SK-N-SH (cell line): ENCODE measurements at regions not wholly inside any gene's neighbourhood (a gene's known extent, or its start where the extent isn't known, plus 50 kb on each side); places are given as distances from the start of the nearest gene placed in this dataset.

Experiments used
- CTCF ChIA-PET: fragments of 300-600, 350-600 bp; formaldehyde crosslinking; extraction: SDS; loops from one replicate; lab custom pipeline; 2021; lab: Yijun Ruan, JAX
- POLR2A ChIA-PET: fragments of 350-600 bp; sonication (Branson Sonifier 250); formaldehyde crosslinking; extraction: SDS; loops from one replicate; lab custom pipeline; 2020; ENCODE audit warnings: antibody characterized with exemption, inconsistent platforms; lab: Yijun Ruan, JAX
- DNase-seq: peaks from one replicate; pipeline ENCODE4 v3.0.0; 2012
- H2AFZ ChIP-seq: fragments of 200-600 bp; sonication (generic); 2 replicates; pipeline ENCODE4 v1.8.1; 2016; ENCODE audit warnings: antibody characterized with exemption, mild to moderate bottlenecking, low read depth
- H3F3A ChIP-seq: fragments of 200-600 bp; sonication (generic); replicated peaks from 2 replicates; pipeline ENCODE3; 2016; ENCODE audit warnings: antibody characterized with exemption, mild to moderate bottlenecking; ENCODE audit not compliant: insufficient read depth
- H3K27ac ChIP-seq, 2 experiments: fragments of 200-500 bp in 1 of 2; fragments of 200-600 bp in 1 of 2; sonication (Bioruptor generic) in 1 of 2; sonication (generic), shearing (Covaris generic) in 1 of 2; 2 replicates each; pipeline versions ENCODE4 v1.5.1 to v1.6.1; 2014 to 2016; ENCODE audit warnings: low read depth in 2 of 2, inconsistent platforms in 1 of 2, low read length in 1 of 2, mild to moderate bottlenecking in 1 of 2, mixed read lengths in 1 of 2
- H3K27me3 ChIP-seq: fragments of 200-600 bp; sonication (generic), shearing (Covaris generic); 2 replicates; pipeline ENCODE4 v1.6.1; 2016; ENCODE audit warnings: mixed run types; ENCODE audit not compliant: insufficient read depth
- H3K36me3 ChIP-seq, 2 experiments: fragments of 200-500 bp in 1 of 2; fragments of 200-600 bp in 1 of 2; sonication (Bioruptor generic) in 1 of 2; sonication (generic) in 1 of 2; replicated peaks in 1 of 2; 2 replicates each; pipeline versions ENCODE3 to v1.5.1; 2014 to 2016; ENCODE audit warnings: low read length in 1 of 2, mild to moderate bottlenecking in 1 of 2; ENCODE audit not compliant: insufficient read depth in 2 of 2, control insufficient read depth in 1 of 2
- H3K4me1 ChIP-seq, 2 experiments: fragments of 200-500 bp in 1 of 2; fragments of 200-600 bp in 1 of 2; sonication (Bioruptor generic) in 1 of 2; sonication (generic), shearing (Covaris generic) in 1 of 2; 2 replicates each; pipeline versions ENCODE4 v1.5.1 to v1.6.1; 2014 to 2016; ENCODE audit warnings: low read depth in 1 of 2, low read length in 1 of 2, mixed run types in 1 of 2; ENCODE audit not compliant: insufficient read depth in 2 of 2, control insufficient read depth in 1 of 2
- H3K4me2 ChIP-seq: fragments of 200-600 bp; sonication (generic), shearing (Covaris generic); 2 replicates; pipeline ENCODE4 v1.6.1; 2017; ENCODE audit warnings: mixed run types
- H3K4me3 ChIP-seq, 2 experiments: fragments of 200-500 bp in 1 of 2; fragments of 200-600 bp in 1 of 2; sonication (Bioruptor generic) in 1 of 2; sonication (generic), shearing (Covaris generic) in 1 of 2; 2 replicates each; pipeline versions ENCODE4 v1.5.1 to v1.8.1; 2014 to 2016; ENCODE audit warnings: low read depth in 2 of 2, inconsistent platforms in 1 of 2, low read length in 1 of 2, mild to moderate bottlenecking in 1 of 2, mixed read lengths in 1 of 2, moderate library complexity in 1 of 2
- H3K79me2 ChIP-seq: fragments of 200-600 bp; sonication (generic); 2 replicates; pipeline ENCODE4 v1.8.1; 2017; ENCODE audit warnings: mild to moderate bottlenecking; ENCODE audit not compliant: insufficient read depth
- H3K9ac ChIP-seq: fragments of 200-600 bp; sonication (generic); 2 replicates; pipeline ENCODE4 v1.6.1; 2017; ENCODE audit warnings: mixed run types
- H3K9me2 ChIP-seq: fragments of 200-600 bp; sonication (generic); 2 replicates; pipeline ENCODE4 v1.6.1; 2017; ENCODE audit warnings: mixed run types
- H3K9me3 ChIP-seq: fragments of 200-600 bp; sonication (generic); 2 replicates; pipeline ENCODE4 v1.6.1; 2017; ENCODE audit warnings: mixed run types, mild to moderate bottlenecking, moderate library complexity
- H4K20me1 ChIP-seq: fragments of 200-600 bp; sonication (generic); 2 replicates; pipeline ENCODE4 v1.6.1; 2017; ENCODE audit warnings: mild to moderate bottlenecking, mixed run types; ENCODE audit not compliant: insufficient read depth
- CTCF ChIP-seq: fragments of 200-600 bp; sonication (generic); IDR thresholded peaks from 2 replicates; pipeline ENCODE4 v1.6.1; 2017; ENCODE audit warnings: antibody characterized with exemption, mild to moderate bottlenecking, moderate library complexity
- EZH2phosphoT487 ChIP-seq: fragments of 200-600 bp; sonication (generic); IDR thresholded peaks from 2 replicates; pipeline ENCODE4 v1.6.1; 2017; ENCODE audit warnings: low read depth, mixed run types, mild to moderate bottlenecking, antibody characterized with exemption, moderate library complexity, borderline replicate concordance
- FOSL2 ChIP-seq: IDR thresholded peaks from 2 replicates; pipeline ENCODE4 v1.4.0; 2012; ENCODE audit warnings: low read depth, mild to moderate bottlenecking, moderate library complexity, borderline replicate concordance
- GABPA ChIP-seq: IDR thresholded peaks from 2 replicates; pipeline ENCODE4 v1.4.0; 2012; ENCODE audit warnings: low read depth, mild to moderate bottlenecking
- GATA2 ChIP-seq: sonication (generic); formaldehyde crosslinking; IDR thresholded peaks from 2 replicates; pipeline ENCODE4 v1.5.0; 2020; ENCODE audit warnings: mild to moderate bottlenecking, missing genetic modification reagents
- MAX ChIP-seq: IDR thresholded peaks from 2 replicates; pipeline ENCODE4 v1.4.0; 2012; ENCODE audit warnings: low read depth
- MEF2A ChIP-seq: IDR thresholded peaks from 2 replicates; pipeline ENCODE4 v1.4.0; 2012; ENCODE audit warnings: low read depth, borderline replicate concordance
- NFIC ChIP-seq: IDR thresholded peaks from 2 replicates; pipeline ENCODE4 v1.4.0; 2012; ENCODE audit warnings: borderline replicate concordance
- REST ChIP-seq: IDR thresholded peaks from 2 replicates; pipeline ENCODE4 v1.6.1; 2012; ENCODE audit warnings: mild to moderate bottlenecking, low read depth, low read length, moderate library complexity
- RXRA ChIP-seq: IDR thresholded peaks from 2 replicates; pipeline ENCODE4 v1.4.0; 2012; ENCODE audit warnings: low read depth, mild to moderate bottlenecking, borderline replicate concordance
- SIN3A ChIP-seq: IDR thresholded peaks from 2 replicates; pipeline ENCODE4 v1.6.1; 2012; ENCODE audit warnings: low read depth, mild to moderate bottlenecking, low read length, moderate library complexity, borderline replicate concordance
- TCF12 ChIP-seq: IDR thresholded peaks from 2 replicates; pipeline ENCODE4 v1.4.0; 2012
- USF1 ChIP-seq: IDR thresholded peaks from 2 replicates; pipeline ENCODE4 v1.4.0; 2012; ENCODE audit warnings: low read depth, borderline replicate concordance
- USF2 ChIP-seq: fragments of 150-350 bp; IDR thresholded peaks from 2 replicates; pipeline ENCODE4 v1.6.1; 2017; ENCODE audit warnings: antibody characterized with exemption, low read length, low read depth, borderline replicate concordance
- YY1 ChIP-seq: IDR thresholded peaks from 2 replicates; pipeline ENCODE4 v1.4.0; 2012; ENCODE audit warnings: low read depth, mild to moderate bottlenecking
- WGBS: methylation state at CpG from one replicate; pipeline ENCODE4 v1.1.6; 2017; ENCODE audit warnings: low lambda C conversion rate; 5-methylcytosine and 5-hydroxymethylcytosine counted together
- TF ChIP-seq, protein P1 (sequence below): fragments of 150-350 bp; IDR thresholded peaks from 2 replicates; pipeline ENCODE4 v1.6.1; 2016; ENCODE audit warnings: mild to moderate bottlenecking, low read depth, low read length
- TF ChIP-seq, protein P2 (sequence below): IDR thresholded peaks from 2 replicates; pipeline ENCODE4; 2012

DNA sequence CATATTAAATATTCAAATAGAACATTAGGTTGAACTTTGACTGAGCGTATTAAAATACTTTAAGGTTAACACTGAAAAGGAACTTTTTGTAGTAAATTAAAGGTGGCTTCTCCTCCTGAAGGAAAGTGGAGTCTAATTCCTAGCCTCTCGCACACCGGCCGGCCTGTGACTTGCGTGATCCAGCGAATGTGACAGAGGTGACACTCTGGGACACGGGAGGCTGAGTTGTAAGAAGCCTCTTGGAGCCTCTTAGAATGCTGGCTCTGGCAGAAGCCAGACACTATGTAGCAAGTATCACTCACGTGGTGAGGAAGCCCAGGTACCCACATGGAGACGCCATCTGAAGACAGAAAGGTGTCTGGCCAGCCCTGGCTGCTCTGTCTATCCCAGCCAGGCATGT, 64.9 kb upstream of the NSMCE3 start:
- H3K9me2 ChIP-seq, result no peaks in the 10 kb centered on the region
- no peak overlapping the region for H3K4me3 ChIP-seq
- H3K9ac ChIP-seq, result no peak overlapping the region
- H3K9me3 ChIP-seq, result no peaks in the 10 kb centered on the region
- 63% methylated on average over 9 of the region's 9 CpGs for WGBS
- POLR2A ChIA-PET, result no interaction called here
- no peak for DNase-seq
- no peak overlapping the region for H3K27ac ChIP-seq
- no peaks in the 10 kb centered on the region for H3K27me3 ChIP-seq
- H3K79me2 ChIP-seq, result no peaks in the 10 kb centered on the region
- H3K4me2 ChIP-seq, result no peak overlapping the region
- H3K36me3 ChIP-seq, result no peaks in the 10 kb centered on the region
- H3K4me1 ChIP-seq, result no peaks in the 10 kb centered on the region; a peak in 1 of 4 replicates
- no peak overlapping the region for H2AFZ ChIP-seq
- CTCF ChIA-PET, result no interaction called here
- H3F3A ChIP-seq, result no peaks in the 10 kb centered on the region
- H4K20me1 ChIP-seq, result no peaks in the 10 kb centered on the region
- TF ChIP-seq MAX (no peak), CTCF (no peak), RXRA (no peak), REST (no peak), USF2 (no peak), FOSL2 (no peak), NFIC (no peak), EZH2phosphoT487 (no peak), SIN3A (no peak), MEF2A (no peak), GATA2 (CRISPR knock-in tag) (no peak), TCF12 (no peak), YY1 (no peak), USF1 (no peak), GABPA (no peak)
- TF ChIP-seq, protein P1, sequence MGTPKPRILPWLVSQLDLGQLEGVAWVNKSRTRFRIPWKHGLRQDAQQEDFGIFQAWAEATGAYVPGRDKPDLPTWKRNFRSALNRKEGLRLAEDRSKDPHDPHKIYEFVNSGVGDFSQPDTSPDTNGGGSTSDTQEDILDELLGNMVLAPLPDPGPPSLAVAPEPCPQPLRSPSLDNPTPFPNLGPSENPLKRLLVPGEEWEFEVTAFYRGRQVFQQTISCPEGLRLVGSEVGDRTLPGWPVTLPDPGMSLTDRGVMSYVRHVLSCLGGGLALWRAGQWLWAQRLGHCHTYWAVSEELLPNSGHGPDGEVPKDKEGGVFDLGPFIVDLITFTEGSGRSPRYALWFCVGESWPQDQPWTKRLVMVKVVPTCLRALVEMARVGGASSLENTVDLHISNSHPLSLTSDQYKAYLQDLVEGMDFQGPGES, result no peak
- TF ChIP-seq, protein P2, sequence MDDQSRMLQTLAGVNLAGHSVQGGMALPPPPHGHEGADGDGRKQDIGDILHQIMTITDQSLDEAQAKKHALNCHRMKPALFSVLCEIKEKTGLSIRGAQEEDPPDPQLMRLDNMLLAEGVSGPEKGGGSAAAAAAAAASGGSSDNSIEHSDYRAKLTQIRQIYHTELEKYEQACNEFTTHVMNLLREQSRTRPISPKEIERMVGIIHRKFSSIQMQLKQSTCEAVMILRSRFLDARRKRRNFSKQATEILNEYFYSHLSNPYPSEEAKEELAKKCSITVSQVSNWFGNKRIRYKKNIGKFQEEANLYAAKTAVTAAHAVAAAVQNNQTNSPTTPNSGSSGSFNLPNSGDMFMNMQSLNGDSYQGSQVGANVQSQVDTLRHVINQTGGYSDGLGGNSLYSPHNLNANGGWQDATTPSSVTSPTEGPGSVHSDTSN, result no peak
